ENCODE measurements at regions not wholly inside any gene's neighbourhood (a gene's known extent, or its start where the extent isn't known, plus 50 kb on each side); places are given as distances from the start of the nearest gene placed in this dataset.

DNA sequence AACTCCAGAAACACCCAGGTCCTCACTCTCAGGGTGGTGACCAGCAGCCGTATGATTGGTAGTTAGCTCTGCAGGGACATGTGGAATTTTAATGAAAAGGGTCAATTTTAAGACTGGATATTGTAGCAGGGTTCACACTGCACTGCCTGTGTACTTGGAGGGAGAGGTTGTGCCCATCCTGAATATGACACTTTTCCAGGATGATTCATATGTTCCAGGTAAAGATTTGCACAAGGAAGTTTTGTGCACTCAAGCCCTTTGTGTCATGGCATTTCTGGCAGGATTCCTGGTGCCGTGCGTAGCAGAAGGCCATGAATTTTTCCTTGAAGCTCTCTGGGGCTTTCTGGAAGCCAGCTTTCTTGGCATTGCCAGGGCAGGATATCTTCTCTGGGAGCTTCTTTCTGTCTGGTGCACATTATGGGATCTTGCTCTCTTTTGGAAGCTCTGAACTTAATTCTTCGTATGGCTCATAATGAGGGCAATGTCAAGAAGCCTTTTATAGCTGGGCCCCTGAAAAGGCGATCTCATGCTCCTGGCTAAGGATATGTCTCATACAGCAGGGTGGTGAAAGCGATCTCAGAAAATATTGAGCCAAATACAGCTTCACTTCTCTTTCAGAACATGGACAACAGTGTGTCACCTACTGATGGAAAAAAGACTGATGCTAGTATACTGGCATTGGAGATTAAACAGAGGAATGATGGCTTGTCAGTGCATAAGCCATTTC lies 1133.9 kb downstream of the AACS start:
- TF ChIP-seq, protein P1, sequence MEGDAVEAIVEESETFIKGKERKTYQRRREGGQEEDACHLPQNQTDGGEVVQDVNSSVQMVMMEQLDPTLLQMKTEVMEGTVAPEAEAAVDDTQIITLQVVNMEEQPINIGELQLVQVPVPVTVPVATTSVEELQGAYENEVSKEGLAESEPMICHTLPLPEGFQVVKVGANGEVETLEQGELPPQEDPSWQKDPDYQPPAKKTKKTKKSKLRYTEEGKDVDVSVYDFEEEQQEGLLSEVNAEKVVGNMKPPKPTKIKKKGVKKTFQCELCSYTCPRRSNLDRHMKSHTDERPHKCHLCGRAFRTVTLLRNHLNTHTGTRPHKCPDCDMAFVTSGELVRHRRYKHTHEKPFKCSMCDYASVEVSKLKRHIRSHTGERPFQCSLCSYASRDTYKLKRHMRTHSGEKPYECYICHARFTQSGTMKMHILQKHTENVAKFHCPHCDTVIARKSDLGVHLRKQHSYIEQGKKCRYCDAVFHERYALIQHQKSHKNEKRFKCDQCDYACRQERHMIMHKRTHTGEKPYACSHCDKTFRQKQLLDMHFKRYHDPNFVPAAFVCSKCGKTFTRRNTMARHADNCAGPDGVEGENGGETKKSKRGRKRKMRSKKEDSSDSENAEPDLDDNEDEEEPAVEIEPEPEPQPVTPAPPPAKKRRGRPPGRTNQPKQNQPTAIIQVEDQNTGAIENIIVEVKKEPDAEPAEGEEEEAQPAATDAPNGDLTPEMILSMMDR (IDR thresholded peaks at IDR 0.05) = no peak
- no peak for TF ChIP-seq POLR2A (IDR thresholded peaks at IDR 0.05)
